ENCODE measurements at regions not wholly inside any gene's neighbourhood (a gene's known extent, or its start where the extent isn't known, plus 50 kb on each side); places are given as distances from the start of the nearest gene placed in this dataset.

GRCh38 chr2:59427980-59428379, 1125.5 kb downstream of the BCL11A start:
- TF ChIP-seq CTCF (IDR thresholded peaks at IDR 0.05; ENCODE audit: low read length): no peak
- no peak for TF ChIP-seq EZH2 (optimal IDR thresholded peaks at IDR 0.05; ENCODE audit: low read depth, low read length)

Data from MM.1S (cell line).